ENCODE measurements at regions not wholly inside any gene's neighbourhood (a gene's known extent, or its start where the extent isn't known, plus 50 kb on each side); places are given as distances from the start of the nearest gene placed in this dataset.
A peak's percentile ranks its signal among the peaks of the same experiment; 100 is the strongest.

DNA sequence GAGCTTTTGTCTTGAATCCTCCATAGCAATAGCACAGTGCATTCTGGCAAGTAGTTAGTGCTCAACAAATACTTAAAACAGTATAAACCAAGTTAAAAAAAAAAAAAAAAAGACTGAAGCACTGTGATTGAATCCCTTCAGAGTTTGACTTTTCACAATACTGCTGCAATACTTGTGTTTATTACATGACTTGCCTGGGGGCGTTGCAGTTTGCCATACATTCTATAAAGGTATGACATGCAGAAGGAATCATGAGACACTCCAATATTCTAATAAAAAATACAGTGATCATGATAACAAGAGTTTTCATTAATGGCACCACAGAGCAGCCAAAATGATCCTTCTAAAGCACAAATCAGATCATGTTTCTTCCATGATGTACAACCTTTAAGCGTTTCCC, 205.0 kb upstream of the CDKN3 start:
- TF ChIP-seq CTCF (IDR thresholded peaks at IDR 0.05; ENCODE audit: low read length, missing control alignments), result no peak
- DNase-seq (ENCODE audit: low read depth), result no peak
- no peak overlapping the region for H3K4me3 ChIP-seq (replicated peaks; ENCODE audit: low read depth, low read length)

DNA sequence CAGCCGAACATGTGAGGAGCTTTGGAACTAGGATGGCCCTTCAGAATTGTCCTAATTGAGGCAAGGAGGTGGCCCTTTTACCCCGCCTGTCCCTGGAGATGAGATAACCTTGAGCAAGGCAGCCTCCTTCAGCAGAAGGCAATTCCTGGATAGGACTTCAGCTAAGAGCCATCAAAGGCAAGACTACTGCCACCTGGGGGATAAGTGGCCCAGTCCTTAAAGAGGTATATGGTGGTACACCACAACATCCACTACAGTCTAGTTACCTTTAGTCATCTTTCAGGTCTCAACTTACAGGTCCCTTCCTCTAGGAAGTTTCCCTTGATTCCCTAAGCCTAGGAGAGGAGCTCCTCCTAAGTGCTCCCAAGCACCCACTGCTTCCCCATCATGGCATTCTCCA, 204.2 kb upstream of the CDKN3 start:
- TF ChIP-seq CTCF (IDR thresholded peaks at IDR 0.05; ENCODE audit: low read length, missing control alignments), result no peak
- no peak for DNase-seq (ENCODE audit: low read depth)
- H3K4me3 ChIP-seq (replicated peaks; ENCODE audit: low read depth, low read length), result no peak overlapping the region

GRCh38 chr14:54193871-54194270, 202.9 kb upstream of the CDKN3 start:
- TF ChIP-seq CTCF (IDR thresholded peaks at IDR 0.05; ENCODE audit: low read length, missing control alignments), result no peak

GRCh38 chr14:54194501-54194900, 202.3 kb upstream of the CDKN3 start:
- DNase-seq (ENCODE audit: low read depth), result peak; percentile 57
- TF ChIP-seq CTCF (IDR thresholded peaks at IDR 0.05; ENCODE audit: low read length, missing control alignments), result no peak
- H3K4me3 ChIP-seq (replicated peaks; ENCODE audit: low read depth, low read length), result no peak overlapping the region

More at GRCh38 chr14:54193871-54194270, 202.9 kb upstream of the CDKN3 start:
- H3K4me3 ChIP-seq (replicated peaks; ENCODE audit: low read depth, low read length), result no peak overlapping the region
- DNase-seq (ENCODE audit: low read depth), result no peak

GRCh38 chr14:54197369-54197768, 199.4 kb upstream of the CDKN3 start:
- no peak for DNase-seq (ENCODE audit: low read depth)
- no peak overlapping the region for H3K4me3 ChIP-seq (replicated peaks; ENCODE audit: low read depth, low read length)
- TF ChIP-seq CTCF (IDR thresholded peaks at IDR 0.05; ENCODE audit: low read length, missing control alignments), result no peak

GRCh38 chr14:54200726-54201125, 196.1 kb upstream of the CDKN3 start:
- no peak for TF ChIP-seq CTCF (IDR thresholded peaks at IDR 0.05; ENCODE audit: low read length, missing control alignments)
- no peak overlapping the region for H3K4me3 ChIP-seq (replicated peaks; ENCODE audit: low read depth, low read length)
- DNase-seq (ENCODE audit: low read depth), result no peak

- no peak overlapping the region for H3K4me3 ChIP-seq (replicated peaks; ENCODE audit: low read depth, low read length)
- DNase-seq (ENCODE audit: low read depth), result no peak
- no peak for TF ChIP-seq CTCF (IDR thresholded peaks at IDR 0.05; ENCODE audit: low read length, missing control alignments)
These were observed 194.5 kb upstream of the CDKN3 start for GRCh38 chr14:54202288-54202687.
